ENCODE measurements at regions not wholly inside any gene's neighbourhood (a gene's known extent, or its start where the extent isn't known, plus 50 kb on each side); places are given as distances from the start of the nearest gene placed in this dataset.

DNA sequence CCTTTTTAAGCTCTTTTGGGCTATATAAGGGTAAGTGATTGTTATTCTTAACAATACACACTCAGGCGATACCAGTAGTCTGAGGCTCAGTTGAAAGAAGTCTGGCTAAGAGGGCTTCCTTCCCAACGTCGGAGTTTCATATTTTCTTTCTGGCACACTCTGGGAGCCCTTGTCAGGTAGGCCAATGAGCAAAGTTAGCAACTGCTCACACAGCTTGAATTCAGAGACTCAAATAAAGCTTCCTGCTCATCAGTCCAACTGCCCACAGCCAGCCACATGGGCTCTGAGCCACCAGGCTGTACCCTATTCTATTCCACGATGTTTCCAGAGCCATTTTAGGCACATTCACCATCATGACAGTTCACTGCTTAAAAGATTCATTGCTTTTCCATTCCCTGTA is 155.1 kb upstream of the TBL1XR1 start:
- H4K20me1 ChIP-seq (replicated peaks; ENCODE audit: control insufficient read depth, extremely low read depth, insufficient read depth, low read length), result no peaks in the 10 kb centered on the region
- no peaks in the 10 kb centered on the region for H3K9me3 ChIP-seq (replicated peaks; ENCODE audit: control insufficient read depth, insufficient read depth, low read length)
- H3K4me3 ChIP-seq (replicated peaks in 1 of 3; ENCODE audit: insufficient read depth in 1 of 3, low read depth in 1 of 3, low read length in 3 of 3), result no peak overlapping the region
- BruUV-seq (replicated peaks), result no TSS peak
- ChIA-PET CTCF (no interaction called here), POLR2A (no interaction called here)
- no peak for TF ChIP-seq EZH2 (IDR thresholded peaks at IDR 0.05; ENCODE audit: borderline replicate concordance, low read depth, low read length, severe bottlenecking)
- no peak for TF ChIP-seq FOS (IDR thresholded peaks at IDR 0.05; ENCODE audit: borderline replicate concordance, insufficient read depth, low read length)
- no peak for TF ChIP-seq POLR2AphosphoS5 (IDR thresholded peaks at IDR 0.05; ENCODE audit: insufficient read depth, low read depth, low read length)
- TF ChIP-seq, protein P1, sequence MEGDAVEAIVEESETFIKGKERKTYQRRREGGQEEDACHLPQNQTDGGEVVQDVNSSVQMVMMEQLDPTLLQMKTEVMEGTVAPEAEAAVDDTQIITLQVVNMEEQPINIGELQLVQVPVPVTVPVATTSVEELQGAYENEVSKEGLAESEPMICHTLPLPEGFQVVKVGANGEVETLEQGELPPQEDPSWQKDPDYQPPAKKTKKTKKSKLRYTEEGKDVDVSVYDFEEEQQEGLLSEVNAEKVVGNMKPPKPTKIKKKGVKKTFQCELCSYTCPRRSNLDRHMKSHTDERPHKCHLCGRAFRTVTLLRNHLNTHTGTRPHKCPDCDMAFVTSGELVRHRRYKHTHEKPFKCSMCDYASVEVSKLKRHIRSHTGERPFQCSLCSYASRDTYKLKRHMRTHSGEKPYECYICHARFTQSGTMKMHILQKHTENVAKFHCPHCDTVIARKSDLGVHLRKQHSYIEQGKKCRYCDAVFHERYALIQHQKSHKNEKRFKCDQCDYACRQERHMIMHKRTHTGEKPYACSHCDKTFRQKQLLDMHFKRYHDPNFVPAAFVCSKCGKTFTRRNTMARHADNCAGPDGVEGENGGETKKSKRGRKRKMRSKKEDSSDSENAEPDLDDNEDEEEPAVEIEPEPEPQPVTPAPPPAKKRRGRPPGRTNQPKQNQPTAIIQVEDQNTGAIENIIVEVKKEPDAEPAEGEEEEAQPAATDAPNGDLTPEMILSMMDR (IDR thresholded peaks at IDR 0.05; ENCODE audit: extremely low read depth in 1 of 2, insufficient read depth in 1 of 2, low read depth in 1 of 2, low read length in 2 of 2), result no peak
- no peak for TF ChIP-seq JUN (IDR thresholded peaks at IDR 0.05; ENCODE audit: borderline replicate concordance, insufficient read depth, insufficient read length, low read depth)
- TF ChIP-seq POLR2A (IDR thresholded peaks at IDR 0.05; ENCODE audit: low read depth, low read length), result no peak
- no peak for TF ChIP-seq MYC (IDR thresholded peaks at IDR 0.05; ENCODE audit: low read depth, low read length)
- no peak for TF ChIP-seq GATA2 (IDR thresholded peaks at IDR 0.05; ENCODE audit: insufficient read depth, insufficient read length, low read depth, low read length)
- no peak for TF ChIP-seq MAX (IDR thresholded peaks at IDR 0.05; ENCODE audit: insufficient read depth, insufficient read length)
- no peaks in the 10 kb centered on the region for H3K36me3 ChIP-seq (ENCODE audit: control insufficient read depth in 2 of 2, extremely low read depth in 1 of 2, insufficient read depth in 2 of 2, low read length in 2 of 2)
- H3K4me2 ChIP-seq (ENCODE audit: insufficient read depth, low read length), result no peak overlapping the region
- no peak for FAIRE-seq
- H3K79me2 ChIP-seq (ENCODE audit: control insufficient read depth, insufficient read depth, low read length), result no peaks in the 10 kb centered on the region
- dilution Hi-C loops (cut with MboI; ENCODE audit: extremely low pct_ligation_motif_present, low sequenced_read_pairs), result no loop called here
- no peak overlapping the region for H3K9ac ChIP-seq (replicated peaks; ENCODE audit: extremely low read depth, insufficient read depth, low read length)
- H3K27me3 ChIP-seq (ENCODE audit: control insufficient read depth in 2 of 2, insufficient read depth in 2 of 2, low read length in 2 of 2), result no peaks in the 10 kb centered on the region
- no peak overlapping the region for H3K27ac ChIP-seq (ENCODE audit: insufficient read depth, low read depth, low read length)
- no peaks in the 10 kb centered on the region for H3K9me1 ChIP-seq (replicated peaks; ENCODE audit: control insufficient read depth, extremely low read depth, insufficient read depth, low read length)
- intact Hi-C loops (cut with micrococcal nuclease), result loop anchor here (10.0 kb wide), 1 partner anchor 838 kb away; no protein-coding TSS in a partner anchor
- DNase-seq (ENCODE audit: low read depth, low spot score), result no peak
- no peak overlapping the region for H2AFZ ChIP-seq (ENCODE audit: low read depth, low read length)
- H3K4me1 ChIP-seq (ENCODE audit: control insufficient read depth, extremely low read depth, insufficient read depth, low read length), result peaks cover 25% of the 10 kb centered on the region
